ENCODE measurements at regions not wholly inside any gene's neighbourhood (a gene's known extent, or its start where the extent isn't known, plus 50 kb on each side); places are given as distances from the start of the nearest gene placed in this dataset.
"Not testable (repeated sequence)": the region's sequence is repeated elsewhere in the genome, so short reads cannot be mapped to it uniquely, and the experiment has no call there.

- in situ Hi-C loops (cut with MboI; ENCODE audit: low pct_unique_long_range_greater_than_20kb, low sequenced_read_pairs, unreplicated experiment), result no loop called here
- TF ChIP-seq, protein P1, sequence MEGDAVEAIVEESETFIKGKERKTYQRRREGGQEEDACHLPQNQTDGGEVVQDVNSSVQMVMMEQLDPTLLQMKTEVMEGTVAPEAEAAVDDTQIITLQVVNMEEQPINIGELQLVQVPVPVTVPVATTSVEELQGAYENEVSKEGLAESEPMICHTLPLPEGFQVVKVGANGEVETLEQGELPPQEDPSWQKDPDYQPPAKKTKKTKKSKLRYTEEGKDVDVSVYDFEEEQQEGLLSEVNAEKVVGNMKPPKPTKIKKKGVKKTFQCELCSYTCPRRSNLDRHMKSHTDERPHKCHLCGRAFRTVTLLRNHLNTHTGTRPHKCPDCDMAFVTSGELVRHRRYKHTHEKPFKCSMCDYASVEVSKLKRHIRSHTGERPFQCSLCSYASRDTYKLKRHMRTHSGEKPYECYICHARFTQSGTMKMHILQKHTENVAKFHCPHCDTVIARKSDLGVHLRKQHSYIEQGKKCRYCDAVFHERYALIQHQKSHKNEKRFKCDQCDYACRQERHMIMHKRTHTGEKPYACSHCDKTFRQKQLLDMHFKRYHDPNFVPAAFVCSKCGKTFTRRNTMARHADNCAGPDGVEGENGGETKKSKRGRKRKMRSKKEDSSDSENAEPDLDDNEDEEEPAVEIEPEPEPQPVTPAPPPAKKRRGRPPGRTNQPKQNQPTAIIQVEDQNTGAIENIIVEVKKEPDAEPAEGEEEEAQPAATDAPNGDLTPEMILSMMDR (IDR thresholded peaks at IDR 0.05; ENCODE audit: extremely low read depth, insufficient read depth, missing control alignments), result no peak
- DNase-seq (ENCODE audit: low spot score), result no peak
Observed at GRCh38 chr2:42998721-42999120, 206.3 kb upstream of the HAAO start.

GRCh38 chr2:42996528-42996927 is 204.1 kb upstream of the HAAO start:
- in situ Hi-C loops (cut with MboI; ENCODE audit: low pct_unique_long_range_greater_than_20kb, low sequenced_read_pairs, unreplicated experiment), result no loop called here

GRCh38 chr2:42995752-42996422 is 203.5 kb upstream of the HAAO start:
- in situ Hi-C loops (cut with MboI; ENCODE audit: low pct_unique_long_range_greater_than_20kb, low sequenced_read_pairs, unreplicated experiment), result no loop called here
- DNase-seq (ENCODE audit: low spot score), result no peak
- TF ChIP-seq, protein P1 (IDR thresholded peaks at IDR 0.05; ENCODE audit: extremely low read depth, insufficient read depth, missing control alignments), result no peak

More at GRCh38 chr2:42996528-42996927, 204.1 kb upstream of the HAAO start:
- DNase-seq (ENCODE audit: low spot score), result no peak
- TF ChIP-seq, protein P1 (IDR thresholded peaks at IDR 0.05; ENCODE audit: extremely low read depth, insufficient read depth, missing control alignments), result no peak

DNA sequence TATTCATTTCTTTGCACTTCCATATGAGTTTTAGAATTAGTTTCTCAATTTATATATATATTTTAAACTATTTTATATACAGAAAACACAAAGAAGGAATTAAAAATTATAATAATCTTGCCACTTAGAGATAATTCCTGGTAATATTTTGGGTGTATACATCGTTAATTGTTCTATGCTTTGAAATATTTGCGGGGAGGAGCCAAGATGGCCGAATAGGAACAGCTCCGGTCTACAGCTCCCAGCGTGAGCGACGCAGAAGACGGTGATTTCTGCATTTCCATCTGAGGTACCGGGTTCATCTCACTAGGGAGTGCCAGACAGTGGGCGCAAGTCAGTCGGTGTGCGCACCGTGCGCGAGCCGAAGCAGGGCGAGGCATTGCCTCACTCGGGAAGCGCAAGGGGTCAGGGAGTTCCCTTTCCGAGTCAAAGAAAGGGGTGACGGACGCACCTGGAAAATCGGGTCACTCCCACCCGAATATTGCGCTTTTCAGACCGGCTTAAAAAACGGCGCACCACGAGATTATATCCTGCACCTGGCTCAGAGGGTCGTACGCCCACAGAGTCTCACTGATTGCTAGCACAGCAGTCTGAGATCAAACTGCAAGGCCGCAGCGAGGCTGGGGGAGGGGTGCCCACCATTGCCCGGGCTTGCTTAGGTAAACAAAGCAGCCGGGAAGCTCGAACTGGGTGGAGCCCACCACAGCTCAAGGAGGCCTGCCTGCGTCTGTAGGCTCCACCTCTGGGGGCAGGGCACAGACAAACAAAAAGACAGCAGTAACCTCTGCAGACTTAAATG is 197.1 kb upstream of the HAAO start:
- in situ Hi-C loops (cut with MboI; ENCODE audit: low pct_unique_long_range_greater_than_20kb, low sequenced_read_pairs, unreplicated experiment); DNase-seq (ENCODE audit: low spot score): not testable (repeated sequence)

DNA sequence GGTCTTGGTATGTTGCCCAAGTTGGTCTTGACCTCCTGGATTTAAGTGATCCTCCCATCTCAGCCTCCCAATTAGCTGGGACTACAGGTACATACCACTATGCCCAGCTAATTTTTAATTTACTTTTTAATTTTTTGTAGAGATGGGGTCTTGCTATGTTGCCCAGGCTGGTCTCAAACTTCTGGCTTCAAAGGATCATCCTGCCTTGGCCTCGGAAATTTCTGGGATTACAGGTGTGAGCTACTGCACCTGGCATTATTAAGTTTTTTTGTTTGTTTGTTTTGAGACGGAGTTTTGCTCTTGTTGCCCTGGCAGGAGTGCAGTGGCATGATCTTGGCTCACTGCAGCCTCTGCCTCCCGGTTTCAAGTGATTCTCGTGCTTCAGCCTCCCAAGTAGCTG is 195.7 kb upstream of the HAAO start:
- DNase-seq (ENCODE audit: low spot score); in situ Hi-C loops (cut with MboI; ENCODE audit: low pct_unique_long_range_greater_than_20kb, low sequenced_read_pairs, unreplicated experiment): not testable (repeated sequence)

- TF ChIP-seq, protein P1 (IDR thresholded peaks at IDR 0.05; ENCODE audit: extremely low read depth, insufficient read depth, missing control alignments), result no peak
- no peak for DNase-seq (ENCODE audit: low spot score)
- in situ Hi-C loops (cut with MboI; ENCODE audit: low pct_unique_long_range_greater_than_20kb, low sequenced_read_pairs, unreplicated experiment), result no loop called here
Observed at GRCh38 chr2:42987112-42987922, 194.9 kb upstream of the HAAO start.

DNA sequence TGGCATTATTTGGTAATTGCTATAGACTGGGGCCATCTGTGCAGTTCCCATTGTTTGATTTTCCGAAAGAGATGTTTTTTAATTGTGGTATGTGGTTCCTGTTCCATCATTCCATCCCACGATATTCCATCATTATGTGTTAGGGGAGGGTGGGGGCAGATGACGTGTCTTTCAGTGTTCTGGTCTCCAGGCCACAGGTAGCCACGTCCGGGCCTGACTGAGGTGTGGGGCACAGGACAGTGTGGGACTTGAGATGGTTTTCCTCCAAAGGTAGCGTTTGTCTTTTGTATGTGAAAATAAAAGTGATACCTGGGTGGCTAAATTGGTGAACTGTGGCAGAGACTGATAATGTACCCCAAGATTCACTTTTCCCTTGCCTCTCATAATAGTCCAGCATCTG is 192.2 kb upstream of the HAAO start:
- in situ Hi-C loops (cut with MboI; ENCODE audit: low pct_unique_long_range_greater_than_20kb, low sequenced_read_pairs, unreplicated experiment), result no loop called here
- DNase-seq (ENCODE audit: low spot score), result no peak
- TF ChIP-seq, protein P1 (IDR thresholded peaks at IDR 0.05; ENCODE audit: extremely low read depth, insufficient read depth, missing control alignments), result no peak
